OCI-LY3 (cell line): ENCODE measurements at regions not wholly inside any gene's neighbourhood (a gene's known extent, or its start where the extent isn't known, plus 50 kb on each side); places are given as distances from the start of the nearest gene placed in this dataset.

Experiments
- H2AFZ ChIP-seq: fragments of 200-600, 300-600 bp; shearing (Covaris generic); 2 replicates; pipeline ENCODE4 v1.6.0; 2014; ENCODE audit warnings: antibody characterized with exemption, low read depth, low read length
- H3K27ac ChIP-seq: fragments of 200-600, 300-600 bp; sonication (generic); 2 replicates; pipeline ENCODE4 v1.5.1; 2014; ENCODE audit warnings: mild to moderate bottlenecking, low read length, moderate library complexity, mixed read lengths
- H3K27me3 ChIP-seq: fragments of 200-600, 300-600 bp; sonication (generic); 2 replicates; pipeline ENCODE4 v1.6.1; 2014; ENCODE audit warnings: low read depth, low read length, mixed read lengths
- H3K36me3 ChIP-seq: fragments of 200-600, 300-600 bp; sonication (generic); replicated peaks from 2 replicates; pipeline ENCODE3; 2014; ENCODE audit warnings: low read depth, low read length, mixed read lengths
- H3K4me1 ChIP-seq: fragments of 300-600, 200-600 bp; sonication (generic); 2 replicates; pipeline ENCODE4 v1.6.1; 2014; ENCODE audit warnings: low read length, mixed read lengths
- H3K4me2 ChIP-seq: fragments of 200-600, 300-600 bp; sonication (generic); 2 replicates; pipeline ENCODE4 v1.6.1; 2014; ENCODE audit warnings: low read length, mixed read lengths
- H3K4me3 ChIP-seq: fragments of 300-600, 200-600 bp; sonication (generic); 2 replicates; pipeline ENCODE4 v1.5.1; 2014; ENCODE audit warnings: antibody characterized with exemption, mild to moderate bottlenecking, low read length, moderate library complexity
- H3K79me2 ChIP-seq: fragments of 300-600, 200-600 bp; shearing (Covaris generic); 2 replicates; pipeline ENCODE4 v1.6.1; 2014; ENCODE audit warnings: mild to moderate bottlenecking, low read length, mixed read lengths
- H3K9ac ChIP-seq: fragments of 300-600, 200-600 bp; shearing (Covaris generic); 2 replicates; pipeline ENCODE4 v1.6.0; 2014; ENCODE audit warnings: mild to moderate bottlenecking, low read length, moderate library complexity
- H3K9me3 ChIP-seq: fragments of 200-600, 300-600 bp; shearing (Covaris generic); 2 replicates; pipeline ENCODE4 v1.6.1; 2014; ENCODE audit warnings: low read length, mixed read lengths; ENCODE audit not compliant: insufficient read depth
- H4K20me1 ChIP-seq: fragments of 200-600, 300-600 bp; sonication (generic); 2 replicates; pipeline ENCODE4 v1.6.1; 2016; ENCODE audit warnings: low read length, mixed read lengths; ENCODE audit not compliant: insufficient read depth
- EZH2phosphoT487 ChIP-seq: fragments of 200-600 bp; shearing (Covaris generic); IDR thresholded peaks from 2 replicates; pipeline ENCODE4 v1.6.1; 2018; ENCODE audit warnings: antibody characterized with exemption, mixed run types, low read depth
- TF ChIP-seq, protein P1 (sequence below): fragments of 200-600, 300-600 bp; sonication (generic); IDR thresholded peaks from 2 replicates; pipeline ENCODE4 v1.5.1; 2014; ENCODE audit warnings: antibody characterized with exemption, low read length, low read depth

- Histone ChIP-seq H3K4me2 (no peak overlapping the region), H3K27ac (no peak overlapping the region), H3K9ac (no peak overlapping the region), H3K36me3 (no peaks in the 10 kb centered on the region), H2AFZ (no peak overlapping the region), H3K4me3 (no peak overlapping the region), H3K27me3 (no peaks in the 10 kb centered on the region), H3K79me2 (no peaks in the 10 kb centered on the region), H4K20me1 (no peaks in the 10 kb centered on the region), H3K9me3 (no peaks in the 10 kb centered on the region), H3K4me1 (no peaks in the 10 kb centered on the region)
- TF ChIP-seq, protein P1, sequence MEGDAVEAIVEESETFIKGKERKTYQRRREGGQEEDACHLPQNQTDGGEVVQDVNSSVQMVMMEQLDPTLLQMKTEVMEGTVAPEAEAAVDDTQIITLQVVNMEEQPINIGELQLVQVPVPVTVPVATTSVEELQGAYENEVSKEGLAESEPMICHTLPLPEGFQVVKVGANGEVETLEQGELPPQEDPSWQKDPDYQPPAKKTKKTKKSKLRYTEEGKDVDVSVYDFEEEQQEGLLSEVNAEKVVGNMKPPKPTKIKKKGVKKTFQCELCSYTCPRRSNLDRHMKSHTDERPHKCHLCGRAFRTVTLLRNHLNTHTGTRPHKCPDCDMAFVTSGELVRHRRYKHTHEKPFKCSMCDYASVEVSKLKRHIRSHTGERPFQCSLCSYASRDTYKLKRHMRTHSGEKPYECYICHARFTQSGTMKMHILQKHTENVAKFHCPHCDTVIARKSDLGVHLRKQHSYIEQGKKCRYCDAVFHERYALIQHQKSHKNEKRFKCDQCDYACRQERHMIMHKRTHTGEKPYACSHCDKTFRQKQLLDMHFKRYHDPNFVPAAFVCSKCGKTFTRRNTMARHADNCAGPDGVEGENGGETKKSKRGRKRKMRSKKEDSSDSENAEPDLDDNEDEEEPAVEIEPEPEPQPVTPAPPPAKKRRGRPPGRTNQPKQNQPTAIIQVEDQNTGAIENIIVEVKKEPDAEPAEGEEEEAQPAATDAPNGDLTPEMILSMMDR: no peak
- TF ChIP-seq EZH2phosphoT487: no peak
These were observed 406.3 kb upstream of the FAR2 start for GRCh38 chr12:28742791-28743190.

DNA sequence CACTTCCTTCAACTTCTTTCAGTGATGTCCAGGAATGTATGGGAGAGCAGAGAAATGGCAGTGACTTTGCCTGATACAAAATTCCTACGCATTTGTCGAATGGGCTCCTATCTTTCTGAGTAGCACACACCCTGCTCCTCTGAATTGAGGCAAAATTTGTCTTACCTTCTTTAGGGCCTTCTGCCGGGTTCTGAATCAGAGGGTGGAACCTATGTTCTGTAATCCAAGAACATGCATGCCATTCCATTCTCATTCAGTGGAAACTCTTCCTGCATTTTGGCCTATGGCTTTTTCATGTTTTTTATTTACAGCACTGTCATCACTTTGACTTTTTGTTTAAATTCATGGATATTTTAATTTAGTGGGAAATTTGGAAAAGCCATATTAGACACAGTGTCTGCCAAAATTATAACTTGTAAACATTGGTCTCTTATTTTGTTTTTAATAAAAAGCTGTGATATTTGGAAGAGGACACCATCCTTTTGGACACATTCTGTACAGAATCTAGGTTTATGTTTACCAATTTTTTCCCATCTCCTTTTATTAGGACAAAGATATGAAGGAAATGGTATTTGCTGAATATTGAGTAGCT is 402.2 kb upstream of the FAR2 start:
- H3K4me3 ChIP-seq: no peak overlapping the region
- H2AFZ ChIP-seq: no peak overlapping the region
- no peaks in the 10 kb centered on the region for H3K36me3 ChIP-seq
- H3K4me1 ChIP-seq: no peaks in the 10 kb centered on the region
- no peaks in the 10 kb centered on the region for H3K27me3 ChIP-seq
- H3K4me2 ChIP-seq: no peak overlapping the region
- H3K27ac ChIP-seq: no peak overlapping the region
- no peak for TF ChIP-seq EZH2phosphoT487
- TF ChIP-seq, protein P1: no peak
- no peaks in the 10 kb centered on the region for H3K9me3 ChIP-seq
- H3K9ac ChIP-seq: no peak overlapping the region
- H3K79me2 ChIP-seq: no peaks in the 10 kb centered on the region
- no peaks in the 10 kb centered on the region for H4K20me1 ChIP-seq

GRCh38 chr12:28750946-28751685 is 398.0 kb upstream of the FAR2 start:
- no peak overlapping the region for H3K4me3 ChIP-seq
- H3K9ac ChIP-seq: no peak overlapping the region
- no peaks in the 10 kb centered on the region for H3K9me3 ChIP-seq
- H4K20me1 ChIP-seq: no peaks in the 10 kb centered on the region
- TF ChIP-seq EZH2phosphoT487: no peak
- TF ChIP-seq, protein P1: no peak
- no peak overlapping the region for H3K27ac ChIP-seq
- H3K4me1 ChIP-seq: no peaks in the 10 kb centered on the region
- H2AFZ ChIP-seq: no peak overlapping the region
- no peaks in the 10 kb centered on the region for H3K36me3 ChIP-seq
- no peaks in the 10 kb centered on the region for H3K27me3 ChIP-seq
- no peaks in the 10 kb centered on the region for H3K79me2 ChIP-seq
- H3K4me2 ChIP-seq: no peak overlapping the region

DNA sequence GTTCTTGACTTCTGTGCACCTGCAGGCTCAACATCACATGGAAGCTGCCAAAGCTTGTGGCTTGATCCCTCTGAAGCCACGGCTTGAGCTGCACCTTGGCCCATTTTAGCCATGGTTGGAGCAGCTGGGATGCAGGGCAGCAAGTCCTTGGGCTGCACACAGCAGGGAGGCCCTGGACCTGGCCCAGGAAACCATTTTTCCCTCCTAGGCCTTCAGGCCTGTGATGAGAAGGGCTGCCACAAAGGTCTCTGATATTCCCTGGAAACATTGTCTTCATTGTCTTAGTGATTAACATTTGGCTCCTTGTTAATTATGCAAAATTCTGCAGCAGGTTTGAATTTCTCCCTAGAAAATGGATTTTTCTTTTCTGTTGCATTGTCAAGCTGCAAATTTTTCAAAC is 394.1 kb upstream of the FAR2 start:
- no peaks in the 10 kb centered on the region for H3K79me2 ChIP-seq
- H3K4me2 ChIP-seq: no peak overlapping the region

More for the DNA sequence above, 394.1 kb upstream of the FAR2 start:
- Histone ChIP-seq H3K36me3 (no peaks in the 10 kb centered on the region), H3K9me3 (no peaks in the 10 kb centered on the region), H3K9ac (no peak overlapping the region), H4K20me1 (no peaks in the 10 kb centered on the region), H3K4me3 (no peak overlapping the region), H2AFZ (no peak overlapping the region), H3K27ac (no peak overlapping the region), H3K4me1 (no peaks in the 10 kb centered on the region), H3K27me3 (no peaks in the 10 kb centered on the region)
- TF ChIP-seq EZH2phosphoT487: no peak
- TF ChIP-seq, protein P1: no peak
